BJ (cell line): ENCODE measurements at regions not wholly inside any gene's neighbourhood (a gene's known extent, or its start where the extent isn't known, plus 50 kb on each side); places are given as distances from the start of the nearest gene placed in this dataset.

ENCODE experiments used
- CTCF ChIA-PET: fragments of 350-600 bp; formaldehyde crosslinking; extraction: SDS; loops from one replicate; lab custom pipeline; 2021; ENCODE audit warnings: antibody characterized with exemption, inconsistent platforms; lab: Yijun Ruan, JAX
- POLR2A ChIA-PET: fragments of 300-600 bp; sonication (Branson Sonifier 250); formaldehyde crosslinking; extraction: SDS; loops from one replicate; lab custom pipeline; 2021; ENCODE audit warnings: antibody characterized with exemption; lab: Charles Lee
- DNase-seq: peaks from one replicate; pipeline ENCODE4 v3.0.0-alpha.2; 2011; ENCODE audit warnings: low read depth
- H3K27me3 ChIP-seq: 2 replicates; pipeline ENCODE4 v1.6.0; 2011; ENCODE audit warnings: low read length; ENCODE audit not compliant: control insufficient read depth, insufficient read depth
- H3K36me3 ChIP-seq: 2 replicates; pipeline ENCODE4 v1.5.1; 2011; ENCODE audit warnings: low read length; ENCODE audit not compliant: control insufficient read depth, insufficient read depth
- H3K4me3 ChIP-seq: 2 replicates; pipeline ENCODE4 v1.5.1; 2011; ENCODE audit warnings: low read depth, mild to moderate bottlenecking, control low read depth, low read length
- TF ChIP-seq, protein P1 (sequence below): IDR thresholded peaks from 2 replicates; pipeline ENCODE4 v1.5.1; 2011; ENCODE audit warnings: low read depth, mild to moderate bottlenecking, control low read depth, inconsistent platforms, low read length, moderate library complexity; ENCODE audit not compliant: insufficient read depth

DNA sequence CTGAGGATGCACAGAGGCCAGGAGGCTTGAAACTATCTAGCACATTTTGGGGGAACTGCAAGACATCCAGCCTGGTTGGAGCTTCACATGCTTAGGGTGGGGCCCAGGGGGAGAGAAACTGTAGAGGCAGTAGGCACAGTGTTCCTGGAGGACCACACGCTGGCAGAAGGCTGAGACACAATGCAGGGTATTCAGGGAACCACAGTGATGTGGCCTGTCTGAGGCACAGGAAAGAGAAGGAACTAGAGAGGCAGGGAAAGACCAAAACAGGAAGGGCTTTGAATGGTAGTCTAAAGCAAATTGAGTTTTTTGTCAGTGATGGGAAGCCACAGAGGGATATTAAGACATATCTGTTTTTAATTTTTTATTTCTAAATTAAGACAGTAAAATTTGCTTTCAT, 100.2 kb upstream of the PRICKLE1 start:
- POLR2A ChIA-PET: no interaction called here
- DNase-seq: no peak
- CTCF ChIA-PET: no interaction called here

DNA sequence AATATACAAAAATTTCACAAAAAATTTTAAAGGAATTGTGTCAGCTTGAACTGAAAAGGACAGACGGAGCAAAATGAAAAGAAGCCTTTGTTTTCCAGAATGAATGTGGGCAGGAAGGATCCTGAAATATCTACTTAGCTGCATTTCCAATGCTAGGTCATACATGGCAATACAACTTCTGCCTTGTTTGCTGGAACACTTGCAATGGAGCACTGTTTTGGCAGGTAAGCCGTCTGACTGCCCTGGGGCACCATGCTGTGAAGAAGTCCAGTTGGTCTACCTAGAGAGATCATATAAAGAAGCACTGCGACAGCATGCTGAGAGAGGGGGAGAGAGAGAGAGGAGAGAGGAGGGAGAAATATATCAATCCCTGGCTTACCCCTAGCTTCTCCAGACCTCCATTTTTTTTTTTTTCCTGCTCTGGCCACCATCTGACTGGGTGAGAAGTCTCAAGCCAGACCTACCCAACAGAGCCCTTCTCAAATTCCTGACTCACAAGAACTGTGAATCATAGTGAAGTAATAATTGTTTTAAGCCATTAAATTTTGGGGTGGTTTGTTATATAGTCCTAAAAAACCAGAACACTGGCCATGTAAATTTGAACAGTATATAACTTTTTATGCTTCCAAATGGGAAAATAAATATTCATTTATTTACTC, 97.1 kb upstream of the PRICKLE1 start:
- DNase-seq: no peak
- Histone ChIP-seq H3K4me3 (no peak overlapping the region), H3K27me3 (no peaks in the 10 kb centered on the region), H3K36me3 (no peaks in the 10 kb centered on the region)
- TF ChIP-seq, protein P1, sequence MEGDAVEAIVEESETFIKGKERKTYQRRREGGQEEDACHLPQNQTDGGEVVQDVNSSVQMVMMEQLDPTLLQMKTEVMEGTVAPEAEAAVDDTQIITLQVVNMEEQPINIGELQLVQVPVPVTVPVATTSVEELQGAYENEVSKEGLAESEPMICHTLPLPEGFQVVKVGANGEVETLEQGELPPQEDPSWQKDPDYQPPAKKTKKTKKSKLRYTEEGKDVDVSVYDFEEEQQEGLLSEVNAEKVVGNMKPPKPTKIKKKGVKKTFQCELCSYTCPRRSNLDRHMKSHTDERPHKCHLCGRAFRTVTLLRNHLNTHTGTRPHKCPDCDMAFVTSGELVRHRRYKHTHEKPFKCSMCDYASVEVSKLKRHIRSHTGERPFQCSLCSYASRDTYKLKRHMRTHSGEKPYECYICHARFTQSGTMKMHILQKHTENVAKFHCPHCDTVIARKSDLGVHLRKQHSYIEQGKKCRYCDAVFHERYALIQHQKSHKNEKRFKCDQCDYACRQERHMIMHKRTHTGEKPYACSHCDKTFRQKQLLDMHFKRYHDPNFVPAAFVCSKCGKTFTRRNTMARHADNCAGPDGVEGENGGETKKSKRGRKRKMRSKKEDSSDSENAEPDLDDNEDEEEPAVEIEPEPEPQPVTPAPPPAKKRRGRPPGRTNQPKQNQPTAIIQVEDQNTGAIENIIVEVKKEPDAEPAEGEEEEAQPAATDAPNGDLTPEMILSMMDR: no peak
- CTCF ChIA-PET: no interaction called here
- POLR2A ChIA-PET: no interaction called here

More for the DNA sequence above, 100.2 kb upstream of the PRICKLE1 start:
- Histone ChIP-seq H3K27me3 (no peaks in the 10 kb centered on the region), H3K4me3 (no peak overlapping the region), H3K36me3 (no peaks in the 10 kb centered on the region)
- TF ChIP-seq, protein P1: no peak

DNA sequence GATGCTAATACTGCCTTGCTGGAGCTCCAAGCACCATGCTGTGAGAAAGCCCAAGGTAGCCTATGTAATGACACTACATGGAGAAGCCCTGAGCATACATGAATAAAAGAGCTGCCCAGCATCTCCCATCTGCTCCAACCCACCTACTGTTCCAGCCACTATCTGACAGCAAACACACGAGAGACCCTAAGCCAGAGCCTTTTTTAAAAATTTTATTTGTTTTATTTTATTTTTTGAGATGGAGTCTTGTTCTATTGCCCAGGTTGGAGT, 95.2 kb upstream of the PRICKLE1 start:
- H3K36me3 ChIP-seq: no peaks in the 10 kb centered on the region
- ChIA-PET CTCF (interaction anchor here (0.7 kb wide), 1 partner anchor 71 kb away, joined by 5 read pairs; no protein-coding TSS in a partner anchor), POLR2A (no interaction called here)
- TF ChIP-seq, protein P1: no peak
- no peaks in the 10 kb centered on the region for H3K27me3 ChIP-seq
- no peak overlapping the region for H3K4me3 ChIP-seq
- DNase-seq: no peak

DNA sequence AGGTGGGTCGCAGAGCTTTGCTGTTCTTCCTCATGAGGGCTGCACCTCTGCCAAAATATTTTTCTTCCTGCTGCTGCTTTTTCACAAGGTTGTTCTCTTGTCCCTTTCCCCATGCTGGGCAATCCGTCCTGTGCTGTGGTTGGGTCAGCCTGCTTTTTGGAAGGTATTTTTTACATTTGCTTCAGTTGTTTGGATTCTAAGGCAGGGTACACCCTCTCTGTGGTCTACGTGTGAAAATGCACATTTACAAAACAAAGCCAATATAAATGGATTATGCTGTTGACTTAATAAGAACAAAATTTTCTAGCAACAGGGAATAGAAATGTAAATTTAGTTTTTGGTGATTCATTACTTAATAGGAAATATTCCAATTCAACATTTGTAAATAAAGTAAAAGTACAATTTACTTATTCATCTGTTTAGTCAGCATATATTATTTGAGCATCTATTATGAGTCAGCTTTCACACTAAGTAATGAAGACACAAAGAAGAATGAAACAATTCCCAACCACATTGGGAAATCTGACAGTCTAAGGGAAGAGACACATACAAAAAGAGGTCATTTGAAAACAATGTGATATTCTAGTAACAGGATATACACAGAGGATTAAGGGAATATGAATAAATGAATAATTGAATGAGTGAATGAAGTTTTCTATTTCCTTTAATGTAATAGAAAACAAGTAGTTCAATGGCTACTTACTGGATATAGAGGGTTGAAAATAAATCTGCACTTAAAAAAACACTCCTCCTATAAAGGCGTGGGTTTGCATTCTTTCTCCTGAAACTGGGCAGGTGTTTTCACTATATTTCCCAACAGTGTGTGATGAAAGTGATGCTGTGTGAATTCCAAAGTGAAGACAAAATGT, 94.6 kb upstream of the PRICKLE1 start:
- CTCF ChIA-PET: interaction anchor here (0.7 kb wide), 1 partner anchor 72 kb away, joined by 5 read pairs; no protein-coding TSS in a partner anchor
- Histone ChIP-seq H3K27me3 (no peaks in the 10 kb centered on the region), H3K4me3 (no peak overlapping the region), H3K36me3 (no peaks in the 10 kb centered on the region)
- POLR2A ChIA-PET: no interaction called here
- DNase-seq: no peak
- TF ChIP-seq, protein P1: no peak

DNA sequence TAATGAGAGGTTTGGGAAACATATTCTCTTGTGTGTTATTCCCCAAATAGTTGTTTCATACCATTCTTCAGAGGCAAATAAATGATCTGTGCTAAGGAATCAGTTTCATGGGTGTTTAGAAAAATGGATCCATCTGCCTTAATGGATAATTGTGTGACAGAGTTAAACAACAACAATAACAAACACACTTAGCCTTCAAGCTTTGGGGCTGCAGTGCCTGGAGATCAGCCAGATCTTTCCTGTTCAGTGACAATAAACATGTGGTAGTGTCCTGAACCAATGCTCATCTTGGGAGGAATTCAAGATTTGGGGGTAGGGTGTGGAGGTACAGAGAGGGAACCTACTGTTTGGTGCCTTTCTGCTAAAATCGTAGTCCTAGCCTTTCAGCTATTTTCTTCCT, 93.7 kb upstream of the PRICKLE1 start:
- TF ChIP-seq, protein P1: no peak
- DNase-seq: no peak
- Histone ChIP-seq H3K27me3 (no peaks in the 10 kb centered on the region), H3K4me3 (no peak overlapping the region), H3K36me3 (no peaks in the 10 kb centered on the region)
- CTCF ChIA-PET: no interaction called here
- POLR2A ChIA-PET: no interaction called here
